Hepatocyte (in vitro differentiated cells): ENCODE measurements at regions not wholly inside any gene's neighbourhood (a gene's known extent, or its start where the extent isn't known, plus 50 kb on each side); places are given as distances from the start of the nearest gene placed in this dataset.

Experiments
- DNase-seq: peaks from one replicate; pipeline ENCODE4 v3.0.0-alpha.2; 2016; ENCODE audit warnings: low spot score
- H2AFZ ChIP-seq: fragments of 200-600 bp; sonication (generic); 2 replicates; pipeline ENCODE4 v1.6.0; 2016; ENCODE audit warnings: antibody characterized with exemption, mild to moderate bottlenecking
- H3K27ac ChIP-seq: fragments of 200-600 bp; sonication (generic); 2 replicates; pipeline ENCODE4 v1.5.1; 2016; ENCODE audit warnings: mild to moderate bottlenecking
- H3K27me3 ChIP-seq: fragments of 200-600 bp; sonication (generic); 2 replicates; pipeline ENCODE4 v1.6.1; 2016
- H3K36me3 ChIP-seq: fragments of 200-600 bp; sonication (generic); replicated peaks from 2 replicates; pipeline ENCODE4 v1.5.1; 2016; ENCODE audit warnings: low read depth; ENCODE audit not compliant: insufficient read depth
- H3K4me1 ChIP-seq: fragments of 200-600 bp; sonication (generic); 2 replicates; pipeline ENCODE4 v1.5.1; 2016; ENCODE audit warnings: mild to moderate bottlenecking, moderate library complexity; ENCODE audit not compliant: insufficient read depth
- H3K4me2 ChIP-seq: fragments of 200-600 bp; sonication (generic); 2 replicates; pipeline ENCODE4 v1.6.0; 2016
- H3K4me3 ChIP-seq: fragments of 200-600 bp; sonication (generic); 2 replicates; pipeline ENCODE4 v1.5.1; 2016; ENCODE audit warnings: mild to moderate bottlenecking
- H3K79me2 ChIP-seq: fragments of 200-600 bp; sonication (generic); 2 replicates; pipeline ENCODE4 v1.6.0; 2017; ENCODE audit warnings: mild to moderate bottlenecking
- H3K9me2 ChIP-seq: fragments of 200-600 bp; sonication (generic); replicated peaks from 2 replicates; pipeline ENCODE4 v1.6.0; 2017; ENCODE audit warnings: mild to moderate bottlenecking; ENCODE audit not compliant: insufficient read depth
- H3K9me3 ChIP-seq: fragments of 200-600 bp; sonication (generic); 2 replicates; pipeline ENCODE4 v1.5.1; 2016; ENCODE audit warnings: low read depth, mild to moderate bottlenecking
- H4K20me1 ChIP-seq: fragments of 200-600 bp; sonication (generic); 2 replicates; pipeline ENCODE4 v1.6.0; 2016; ENCODE audit warnings: mild to moderate bottlenecking; ENCODE audit not compliant: insufficient read depth, poor library complexity, severe bottlenecking
- EZH2 ChIP-seq: fragments of 200-600 bp; sonication (generic); IDR thresholded peaks from 2 replicates; pipeline ENCODE4 v1.6.1; 2016; ENCODE audit warnings: antibody characterized with exemption, mild to moderate bottlenecking, borderline replicate concordance
- EZH2phosphoT487 ChIP-seq: fragments of 200-600 bp; sonication (generic); IDR thresholded peaks from one replicate; pipeline ENCODE4 v1.6.1; 2018; ENCODE audit warnings: antibody characterized with exemption, mild to moderate bottlenecking, low read depth, moderate library complexity; ENCODE audit not compliant: unreplicated experiment, severe bottlenecking
- WGBS: methylation state at CpG from one replicate; pipeline ENCODE4 v1.1.6; 2016; ENCODE audit warnings: low lambda C conversion rate; ENCODE audit errors: missing lambda C conversion rate; 5-methylcytosine and 5-hydroxymethylcytosine counted together
- TF ChIP-seq, protein P1 (sequence below): fragments of 200-600 bp; sonication (generic); IDR thresholded peaks from 2 replicates; pipeline ENCODE4 v1.5.1; 2016; ENCODE audit warnings: antibody characterized with exemption, mild to moderate bottlenecking; ENCODE audit not compliant: poor library complexity

DNA sequence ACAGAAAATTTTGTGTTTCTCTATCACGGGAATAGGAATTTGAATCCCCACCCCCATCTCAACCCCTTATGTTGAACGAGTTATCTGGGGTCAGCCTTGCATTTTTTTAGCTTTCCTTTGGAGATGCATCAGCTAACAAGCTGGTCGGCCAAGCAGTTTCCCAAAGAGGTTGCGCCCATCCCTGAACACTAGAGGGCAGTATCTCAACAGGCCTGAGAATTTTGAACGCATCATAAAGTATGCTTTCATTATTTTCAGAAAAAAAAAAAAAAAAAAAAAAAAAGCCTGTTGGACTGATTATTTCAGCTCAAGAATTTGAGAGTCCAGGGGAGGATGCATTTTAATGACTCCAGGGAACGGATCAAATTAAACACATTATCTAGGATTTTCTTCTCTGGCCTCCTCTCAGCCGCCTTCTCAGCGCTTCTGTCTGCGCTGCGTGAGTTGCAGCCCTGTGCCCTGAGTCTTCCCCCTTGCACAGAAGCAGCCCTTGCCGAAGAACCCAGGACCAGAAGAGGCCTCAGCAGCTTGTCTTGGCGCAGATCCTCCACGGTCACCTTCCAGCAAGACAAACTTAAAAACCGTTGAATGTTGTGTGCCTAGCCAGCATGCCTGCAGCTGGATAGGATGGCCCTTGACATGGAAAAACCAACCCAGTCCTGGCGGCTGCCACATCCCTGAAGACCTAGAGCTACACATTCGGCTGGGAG, 76.6 kb upstream of the GZMB start:
- Histone ChIP-seq H3K4me3 (no peak overlapping the region), H3K27ac (no peak overlapping the region), H3K4me1 (no peaks in the 10 kb centered on the region), H3K4me2 (no peak overlapping the region), H3K9me3 (no peaks in the 10 kb centered on the region), H2AFZ (no peak overlapping the region), H3K36me3 (no peaks in the 10 kb centered on the region), H3K9me2 (no peaks in the 10 kb centered on the region), H3K27me3 (no peaks in the 10 kb centered on the region), H3K79me2 (no peaks in the 10 kb centered on the region), H4K20me1 (no peaks in the 10 kb centered on the region)
- TF ChIP-seq EZH2phosphoT487, result no peak
- no peak for TF ChIP-seq EZH2
- TF ChIP-seq, protein P1, sequence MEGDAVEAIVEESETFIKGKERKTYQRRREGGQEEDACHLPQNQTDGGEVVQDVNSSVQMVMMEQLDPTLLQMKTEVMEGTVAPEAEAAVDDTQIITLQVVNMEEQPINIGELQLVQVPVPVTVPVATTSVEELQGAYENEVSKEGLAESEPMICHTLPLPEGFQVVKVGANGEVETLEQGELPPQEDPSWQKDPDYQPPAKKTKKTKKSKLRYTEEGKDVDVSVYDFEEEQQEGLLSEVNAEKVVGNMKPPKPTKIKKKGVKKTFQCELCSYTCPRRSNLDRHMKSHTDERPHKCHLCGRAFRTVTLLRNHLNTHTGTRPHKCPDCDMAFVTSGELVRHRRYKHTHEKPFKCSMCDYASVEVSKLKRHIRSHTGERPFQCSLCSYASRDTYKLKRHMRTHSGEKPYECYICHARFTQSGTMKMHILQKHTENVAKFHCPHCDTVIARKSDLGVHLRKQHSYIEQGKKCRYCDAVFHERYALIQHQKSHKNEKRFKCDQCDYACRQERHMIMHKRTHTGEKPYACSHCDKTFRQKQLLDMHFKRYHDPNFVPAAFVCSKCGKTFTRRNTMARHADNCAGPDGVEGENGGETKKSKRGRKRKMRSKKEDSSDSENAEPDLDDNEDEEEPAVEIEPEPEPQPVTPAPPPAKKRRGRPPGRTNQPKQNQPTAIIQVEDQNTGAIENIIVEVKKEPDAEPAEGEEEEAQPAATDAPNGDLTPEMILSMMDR, result peak; percentile 74
- WGBS, result 53% methylated on average over 16 of the region's 16 CpGs
- peak; percentile 78 for DNase-seq

DNA sequence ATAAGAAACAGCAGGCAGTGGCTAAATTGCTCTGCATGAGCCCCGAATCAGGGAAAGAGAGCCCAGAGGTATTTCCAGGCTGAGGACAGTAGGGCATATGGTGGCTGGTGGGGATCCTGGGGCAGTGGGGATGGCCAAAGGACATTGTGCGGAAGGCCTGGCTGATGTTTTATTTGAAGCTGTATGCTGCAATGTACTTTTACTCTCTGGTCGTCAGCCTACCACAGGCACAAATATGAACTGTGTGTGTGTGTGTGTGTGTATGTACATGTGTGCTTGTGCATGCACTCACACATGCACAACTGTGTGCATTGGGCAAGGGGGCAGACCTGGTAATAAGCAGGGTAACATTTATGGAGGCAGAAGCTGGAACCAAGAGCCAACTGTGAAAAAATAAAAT, 74.7 kb upstream of the GZMB start:
- Histone ChIP-seq H3K4me1 (no peaks in the 10 kb centered on the region), H4K20me1 (no peaks in the 10 kb centered on the region), H2AFZ (no peak overlapping the region), H3K9me2 (no peaks in the 10 kb centered on the region), H3K4me2 (no peak overlapping the region), H3K9me3 (no peaks in the 10 kb centered on the region), H3K36me3 (no peaks in the 10 kb centered on the region), H3K79me2 (no peaks in the 10 kb centered on the region), H3K4me3 (no peak overlapping the region), H3K27ac (no peak overlapping the region), H3K27me3 (no peaks in the 10 kb centered on the region)
- TF ChIP-seq EZH2phosphoT487, result no peak
- TF ChIP-seq, protein P1, result no peak
- TF ChIP-seq EZH2, result no peak
- no peak for DNase-seq
- 87% methylated on average over 3 of the region's 3 CpGs for WGBS

DNA sequence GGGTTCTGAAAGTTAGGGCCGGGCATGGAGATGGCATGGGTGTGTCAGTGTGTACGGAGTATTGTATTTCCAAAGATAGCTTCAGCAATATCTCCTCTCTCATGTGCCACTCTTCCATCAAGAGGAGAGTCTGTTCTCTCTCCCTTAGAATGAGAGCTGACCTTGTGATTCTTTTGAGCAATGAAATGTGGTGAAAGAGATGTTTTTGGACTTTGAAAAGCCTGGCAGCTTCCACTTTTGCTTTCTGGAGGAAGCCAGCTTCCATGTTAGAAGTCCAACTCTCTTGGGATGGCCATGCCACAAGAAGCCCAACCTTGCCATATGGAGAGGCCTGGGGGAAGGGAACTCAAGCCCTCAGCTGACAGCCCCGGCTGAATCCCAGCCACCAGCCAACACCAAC, 72.4 kb upstream of the GZMB start:
- no peak for DNase-seq
- 80% methylated on average over 3 of the region's 3 CpGs for WGBS
- TF ChIP-seq, protein P1, result no peak
- no peak for TF ChIP-seq EZH2phosphoT487
- no peak for TF ChIP-seq EZH2
- H3K79me2 ChIP-seq, result no peaks in the 10 kb centered on the region
- no peaks in the 10 kb centered on the region for H3K36me3 ChIP-seq
- H3K4me1 ChIP-seq, result no peaks in the 10 kb centered on the region
- H4K20me1 ChIP-seq, result no peaks in the 10 kb centered on the region
- peaks cover 6% of the 10 kb centered on the region for H3K27me3 ChIP-seq
- H3K9me2 ChIP-seq, result no peaks in the 10 kb centered on the region
- no peaks in the 10 kb centered on the region for H3K9me3 ChIP-seq
- no peak overlapping the region for H3K4me3 ChIP-seq
- no peak overlapping the region for H3K27ac ChIP-seq
- H2AFZ ChIP-seq, result no peak overlapping the region
- no peak overlapping the region for H3K4me2 ChIP-seq
